ENCODE measurements at regions not wholly inside any gene's neighbourhood (a gene's known extent, or its start where the extent isn't known, plus 50 kb on each side); places are given as distances from the start of the nearest gene placed in this dataset.

- no peak for TF ChIP-seq REST (IDR thresholded peaks at IDR 0.05; ENCODE audit: insufficient read depth in 1 of 2, low read depth in 2 of 2, low read length in 2 of 2)
- TF ChIP-seq FOXP2 (optimal IDR thresholded peaks at IDR 0.05; ENCODE audit: borderline replicate concordance, extremely low read depth, extremely low read length, insufficient read depth), result no peak
- no peak for TF ChIP-seq TAF1 (IDR thresholded peaks at IDR 0.05; ENCODE audit: borderline replicate concordance, insufficient read depth, low read length)
- no peak for TF ChIP-seq POLR2AphosphoS5 (IDR thresholded peaks at IDR 0.05; ENCODE audit: low read depth, low read length)
- TF ChIP-seq SIN3A (IDR thresholded peaks at IDR 0.05; ENCODE audit: borderline replicate concordance, insufficient read depth, low read length), result no peak
Measured at GRCh38 chr10:56912043-56912442, 551.0 kb upstream of the ZWINT start.

- TF ChIP-seq SIN3A (IDR thresholded peaks at IDR 0.05; ENCODE audit: borderline replicate concordance, insufficient read depth, low read length) (no peak), TAF1 (IDR thresholded peaks at IDR 0.05; ENCODE audit: borderline replicate concordance, insufficient read depth, low read length) (no peak), FOXP2 (optimal IDR thresholded peaks at IDR 0.05; ENCODE audit: borderline replicate concordance, extremely low read depth, extremely low read length, insufficient read depth) (no peak), REST (IDR thresholded peaks at IDR 0.05; ENCODE audit: insufficient read depth in 1 of 2, low read depth in 2 of 2, low read length in 2 of 2) (no peak), POLR2AphosphoS5 (IDR thresholded peaks at IDR 0.05; ENCODE audit: low read depth, low read length) (no peak)
Measured at GRCh38 chr10:56905051-56905450, 544.0 kb upstream of the ZWINT start.

GRCh38 chr10:56902554-56902953 is 541.5 kb upstream of the ZWINT start:
- no peak for TF ChIP-seq POLR2AphosphoS5 (IDR thresholded peaks at IDR 0.05; ENCODE audit: low read depth, low read length)
- TF ChIP-seq TAF1 (IDR thresholded peaks at IDR 0.05; ENCODE audit: borderline replicate concordance, insufficient read depth, low read length), result no peak
- TF ChIP-seq FOXP2 (optimal IDR thresholded peaks at IDR 0.05; ENCODE audit: borderline replicate concordance, extremely low read depth, extremely low read length, insufficient read depth), result no peak
- no peak for TF ChIP-seq REST (IDR thresholded peaks at IDR 0.05; ENCODE audit: insufficient read depth in 1 of 2, low read depth in 2 of 2, low read length in 2 of 2)
- no peak for TF ChIP-seq SIN3A (IDR thresholded peaks at IDR 0.05; ENCODE audit: borderline replicate concordance, insufficient read depth, low read length)

- TF ChIP-seq FOXP2 (optimal IDR thresholded peaks at IDR 0.05; ENCODE audit: borderline replicate concordance, extremely low read depth, extremely low read length, insufficient read depth) (no peak), TAF1 (IDR thresholded peaks at IDR 0.05; ENCODE audit: borderline replicate concordance, insufficient read depth, low read length) (no peak), REST (IDR thresholded peaks at IDR 0.05; ENCODE audit: insufficient read depth in 1 of 2, low read depth in 2 of 2, low read length in 2 of 2) (no peak), SIN3A (IDR thresholded peaks at IDR 0.05; ENCODE audit: borderline replicate concordance, insufficient read depth, low read length) (no peak), POLR2AphosphoS5 (IDR thresholded peaks at IDR 0.05; ENCODE audit: low read depth, low read length) (no peak)
Measured at GRCh38 chr10:56895306-56895705, 534.2 kb upstream of the ZWINT start.

- no peak for TF ChIP-seq TAF1 (IDR thresholded peaks at IDR 0.05; ENCODE audit: borderline replicate concordance, insufficient read depth, low read length)
- no peak for TF ChIP-seq FOXP2 (optimal IDR thresholded peaks at IDR 0.05; ENCODE audit: borderline replicate concordance, extremely low read depth, extremely low read length, insufficient read depth)
- no peak for TF ChIP-seq SIN3A (IDR thresholded peaks at IDR 0.05; ENCODE audit: borderline replicate concordance, insufficient read depth, low read length)
- no peak for TF ChIP-seq REST (IDR thresholded peaks at IDR 0.05; ENCODE audit: insufficient read depth in 1 of 2, low read depth in 2 of 2, low read length in 2 of 2)
- no peak for TF ChIP-seq POLR2AphosphoS5 (IDR thresholded peaks at IDR 0.05; ENCODE audit: low read depth, low read length)
Measured at GRCh38 chr10:56881218-56881617, 520.2 kb upstream of the ZWINT start.

Measured in PFSK-1 (cell line).